ENCODE measurements at regions not wholly inside any gene's neighbourhood (a gene's known extent, or its start where the extent isn't known, plus 50 kb on each side); places are given as distances from the start of the nearest gene placed in this dataset.

- intact Hi-C loops (cut with DNase I): no loop called here
- whole genome bisulfite sequencing, 4 donors: 80 to 84% (median 81%) methylated on average over 7 of the region's 7 CpGs
- H3K4me1 ChIP-seq: no peaks in the 10 kb centered on the region
- ATAC-seq: no peak
- H3K27me3 ChIP-seq: no peaks in the 10 kb centered on the region
- no peaks in the 10 kb centered on the region for H3K9me3 ChIP-seq
- no peaks in the 10 kb centered on the region for H3K36me3 ChIP-seq
- no peak overlapping the region for H3K27ac ChIP-seq
- H3K4me3 ChIP-seq: no peak overlapping the region
- DNase-seq: no peak
- TF ChIP-seq POLR2A (IDR thresholded peaks at IDR 0.05): no peak
- no peak for TF ChIP-seq CTCF (IDR thresholded peaks at IDR 0.05)
These were observed 278.3 kb upstream of the ZFHX3 start for GRCh38 chr16:73326221-73326620.

GRCh38 chr16:73323880-73324279 is 276.0 kb upstream of the ZFHX3 start:
- WGBS, 4 donors: 24 to 42% (median 29%) methylated on average over 1 of the region's 1 CpG
- Histone ChIP-seq H3K27ac (no peak overlapping the region), H3K9me3 (no peaks in the 10 kb centered on the region), H3K36me3 (no peaks in the 10 kb centered on the region), H3K4me1 (no peaks in the 10 kb centered on the region), H3K4me3 (no peak overlapping the region), H3K27me3 (no peaks in the 10 kb centered on the region)
- intact Hi-C loops (cut with DNase I): no loop called here
- DNase-seq (peak in 2 of 5 donors; percentile 22 to 43), ATAC-seq (peak in 1 of 4 donors; percentile 30)
- TF ChIP-seq POLR2A (IDR thresholded peaks at IDR 0.05): no peak
- no peak for TF ChIP-seq CTCF (IDR thresholded peaks at IDR 0.05)

GRCh38 chr16:73322856-73323255 is 274.9 kb upstream of the ZFHX3 start:
- ATAC-seq (no peak), DNase-seq (no peak)
- H3K27ac ChIP-seq: no peak overlapping the region
- H3K4me1 ChIP-seq: no peaks in the 10 kb centered on the region
- no peaks in the 10 kb centered on the region for H3K36me3 ChIP-seq
- 80 to 87% (median 84%) methylated on average over 4 of the region's 4 CpGs for WGBS, 4 donors
- no peak for TF ChIP-seq CTCF (IDR thresholded peaks at IDR 0.05)
- TF ChIP-seq POLR2A (IDR thresholded peaks at IDR 0.05): no peak
- no peak overlapping the region for H3K4me3 ChIP-seq
- intact Hi-C loops (cut with DNase I): no loop called here
- H3K9me3 ChIP-seq: no peaks in the 10 kb centered on the region
- H3K27me3 ChIP-seq: no peaks in the 10 kb centered on the region

GRCh38 chr16:73321853-73322252 is 273.9 kb upstream of the ZFHX3 start:
- TF ChIP-seq POLR2A (IDR thresholded peaks at IDR 0.05): no peak
- no peak for TF ChIP-seq CTCF (IDR thresholded peaks at IDR 0.05)
- 48 to 56% (median 52%) methylated on average over 8 of the region's 8 CpGs for WGBS, 4 donors
- no peak for ATAC-seq

More at GRCh38 chr16:73321853-73322252, 273.9 kb upstream of the ZFHX3 start:
- no peaks in the 10 kb centered on the region for H3K36me3 ChIP-seq
- intact Hi-C loops (cut with DNase I): no loop called here
- no peaks in the 10 kb centered on the region for H3K27me3 ChIP-seq
- no peak overlapping the region for H3K4me3 ChIP-seq
- no peaks in the 10 kb centered on the region for H3K4me1 ChIP-seq
- no peak for DNase-seq
- H3K27ac ChIP-seq: no peak overlapping the region
- H3K9me3 ChIP-seq: no peaks in the 10 kb centered on the region
